Caco-2 (cell line): ENCODE measurements at regions not wholly inside any gene's neighbourhood (a gene's known extent, or its start where the extent isn't known, plus 50 kb on each side); places are given as distances from the start of the nearest gene placed in this dataset.

ENCODE experiments used
- BruUV-seq: library from RNA; stranded (reverse); fragments of 400-500 nt; replicated peaks from 2 replicates; lab custom pipeline; 2021; lab: Mats Ljungman, UMichigan
- CTCF ChIA-PET: fragments of 300-600 bp; sonication (Branson Sonifier 250); formaldehyde crosslinking; loops from one replicate; lab custom pipeline; 2022; ENCODE audit warnings: antibody characterized with exemption; lab: Charles Lee
- POLR2A ChIA-PET: fragments of 300-600 bp; sonication (Branson Sonifier 250); formaldehyde crosslinking; loops from one replicate; lab custom pipeline; 2022; ENCODE audit warnings: antibody characterized with exemption; lab: Charles Lee
- DNase-seq, 2 experiments: peaks; one replicate each; pipeline versions ENCODE4 v3.0.0 to v3.0.0-alpha.2; 2020 to 2022
- H3K27me3 ChIP-seq: replicated peaks from 2 replicates; pipeline ENCODE4 v1.6.0; 2011; ENCODE audit warnings: low read length; ENCODE audit not compliant: control insufficient read depth, insufficient read depth
- H3K36me3 ChIP-seq: 2 replicates; pipeline ENCODE4 v1.5.1; 2011; ENCODE audit warnings: low read length; ENCODE audit not compliant: control insufficient read depth, insufficient read depth
- H3K4me1 ChIP-seq: fragments of 250-450 bp; sonication (Bioruptor Pico); 2 replicates; pipeline ENCODE4 v1.5.1; 2020; ENCODE audit warnings: mild to moderate bottlenecking
- H3K4me3 ChIP-seq: 2 replicates; pipeline ENCODE4 v1.5.1; 2011; ENCODE audit warnings: low read depth, mild to moderate bottlenecking, control low read depth, low read length
- H3K9me3 ChIP-seq: fragments of 250-450 bp; sonication (Bioruptor Pico); 2 replicates; pipeline ENCODE4 v1.5.1; 2020; ENCODE audit warnings: mild to moderate bottlenecking, moderate library complexity
- H3K27ac Mint-ChIP-seq: one replicate; pipeline ENCODE4 v1.8.0; 2022; ENCODE audit warnings: mixed read lengths; ENCODE audit not compliant: unreplicated experiment
- H3K27me3 Mint-ChIP-seq: one replicate; pipeline ENCODE4 v1.8.0; 2022; ENCODE audit warnings: mixed read lengths; ENCODE audit not compliant: insufficient read depth, unreplicated experiment
- H3K36me3 Mint-ChIP-seq: one replicate; pipeline ENCODE4 v1.8.0; 2022; ENCODE audit warnings: mild to moderate bottlenecking, mixed read lengths; ENCODE audit not compliant: insufficient read depth, unreplicated experiment
- H3K4me1 Mint-ChIP-seq: one replicate; pipeline ENCODE4 v1.8.0; 2022; ENCODE audit warnings: low read depth, mixed read lengths; ENCODE audit not compliant: unreplicated experiment
- H3K4me3 Mint-ChIP-seq: one replicate; pipeline ENCODE4 v1.8.0; 2022; ENCODE audit warnings: mild to moderate bottlenecking, moderate library complexity, mixed read lengths; ENCODE audit not compliant: unreplicated experiment
- H3K9me3 Mint-ChIP-seq: one replicate; pipeline ENCODE4 v1.8.0; 2022; ENCODE audit warnings: mixed read lengths; ENCODE audit not compliant: unreplicated experiment
- CTCF ChIP-seq, 2 experiments: fragments of 200-600 bp in 1 of 2; IDR thresholded peaks; 1 replicate in 1 of 2; 2 replicates in 1 of 2; pipeline versions ENCODE4 v1.5.1 to v1.8.0; 2011 to 2022; ENCODE audit warnings: antibody characterized with exemption in 1 of 2, control low read depth in 1 of 2, inconsistent platforms in 1 of 2, low read depth in 1 of 2, low read length in 1 of 2, mild to moderate bottlenecking in 1 of 2, moderate library complexity in 1 of 2; ENCODE audit not compliant: insufficient read depth in 1 of 2, severe bottlenecking in 1 of 2, unreplicated experiment in 1 of 2
- intact Hi-C: fragments of 100-400 bp; cut with micrococcal nuclease; formaldehyde crosslinking; loops from one replicate; pipeline ENCODE4 v1.10.0; 2022; ENCODE audit not compliant: unreplicated experiment

- Mint-ChIP-seq H3K27ac (no peak overlapping the region), H3K9me3 (peaks cover 52% of the 10 kb centered on the region), H3K4me1 (peaks cover 9% of the 10 kb centered on the region), H3K4me3 (no peak overlapping the region), H3K27me3 (no peaks in the 10 kb centered on the region), H3K36me3 (no peaks in the 10 kb centered on the region)
- H3K4me1 ChIP-seq, result no peaks in the 10 kb centered on the region
- intact Hi-C loops, result no loop called here
- no peaks in the 10 kb centered on the region for H3K27me3 ChIP-seq
- DNase-seq, result no peak
- H3K36me3 ChIP-seq, result no peaks in the 10 kb centered on the region
- ChIA-PET CTCF (no interaction called here), POLR2A (no interaction called here)
- no peak overlapping the region for H3K4me3 ChIP-seq
- no peaks in the 10 kb centered on the region for H3K9me3 ChIP-seq
- BruUV-seq, result no TSS peak
- no peak for TF ChIP-seq CTCF (IDR thresholded peaks at IDR 0.05; ENCODE audit: insufficient read depth in 1 of 2, low read depth in 1 of 2, low read length in 1 of 2, severe bottlenecking in 1 of 2, unreplicated experiment in 1 of 2)
Measured at GRCh38 chr6:54586251-54586650, 260.3 kb upstream of the FAM83B start.

- Mint-ChIP-seq H3K9me3 (peaks cover 42% of the 10 kb centered on the region), H3K36me3 (no peaks in the 10 kb centered on the region), H3K4me1 (peaks cover 9% of the 10 kb centered on the region), H3K4me3 (no peak overlapping the region), H3K27me3 (no peaks in the 10 kb centered on the region), H3K27ac (no peak overlapping the region)
- Histone ChIP-seq H3K4me3 (no peak overlapping the region), H3K9me3 (no peaks in the 10 kb centered on the region), H3K4me1 (no peaks in the 10 kb centered on the region), H3K27me3 (no peaks in the 10 kb centered on the region), H3K36me3 (no peaks in the 10 kb centered on the region)
- CTCF ChIA-PET, result no interaction called here
- intact Hi-C loops, result no loop called here
- no TSS peak for BruUV-seq
- POLR2A ChIA-PET, result no interaction called here
- DNase-seq, result no peak
- TF ChIP-seq CTCF (IDR thresholded peaks at IDR 0.05; ENCODE audit: insufficient read depth in 1 of 2, low read depth in 1 of 2, low read length in 1 of 2, severe bottlenecking in 1 of 2, unreplicated experiment in 1 of 2), result no peak
Measured at GRCh38 chr6:54587277-54587676, 259.3 kb upstream of the FAM83B start.

GRCh38 chr6:54588176-54588575, 258.4 kb upstream of the FAM83B start:
- no peaks in the 10 kb centered on the region for H3K36me3 Mint-ChIP-seq
- H3K4me1 ChIP-seq, result no peaks in the 10 kb centered on the region
- ChIA-PET POLR2A (no interaction called here), CTCF (no interaction called here)
- H3K27ac Mint-ChIP-seq, result no peak overlapping the region
- no peak for TF ChIP-seq CTCF (IDR thresholded peaks at IDR 0.05; ENCODE audit: insufficient read depth in 1 of 2, low read depth in 1 of 2, low read length in 1 of 2, severe bottlenecking in 1 of 2, unreplicated experiment in 1 of 2)
- no peaks in the 10 kb centered on the region for H3K9me3 ChIP-seq
- H3K27me3 ChIP-seq, result no peaks in the 10 kb centered on the region
- no TSS peak for BruUV-seq
- no peaks in the 10 kb centered on the region for H3K27me3 Mint-ChIP-seq
- no peak overlapping the region for H3K4me3 Mint-ChIP-seq
- peaks cover 35% of the 10 kb centered on the region for H3K9me3 Mint-ChIP-seq
- no peak overlapping the region for H3K4me3 ChIP-seq
- H3K36me3 ChIP-seq, result no peaks in the 10 kb centered on the region
- DNase-seq, result no peak
- H3K4me1 Mint-ChIP-seq, result peaks cover 9% of the 10 kb centered on the region
- intact Hi-C loops, result no loop called here
